Hippocampal formation (tissue), 2 donors: ENCODE measurements at regions not wholly inside any gene's neighbourhood (a gene's known extent, or its start where the extent isn't known, plus 50 kb on each side); places are given as distances from the start of the nearest gene placed in this dataset.
"Not testable (repeated sequence)": the region's sequence is repeated elsewhere in the genome, so short reads cannot be mapped to it uniquely, and the experiment has no call there.

Source experiments
- DNase-seq, 2 donors: peaks; one replicate each; lab custom pipeline; 2025; lab: John Stamatoyannopoulos, UW

- not testable (repeated sequence) for DNase-seq
Measured at GRCh38 chr17:20633268-20634059, 53.9 kb downstream of the CDRT15L2 start.

GRCh38 chr17:20640147-20640546, 60.6 kb downstream of the CDRT15L2 start:
- DNase-seq: not testable (repeated sequence)

GRCh38 chr17:20646661-20647272, 67.2 kb downstream of the CDRT15L2 start:
- DNase-seq: not testable (repeated sequence)

GRCh38 chr17:20649097-20649767, 69.7 kb downstream of the CDRT15L2 start:
- not testable (repeated sequence) for DNase-seq

GRCh38 chr17:20651022-20651421, 71.5 kb downstream of the CDRT15L2 start:
- not testable (repeated sequence) for DNase-seq

GRCh38 chr17:20651736-20652135, 72.2 kb downstream of the CDRT15L2 start:
- DNase-seq: not testable (repeated sequence)

DNA sequence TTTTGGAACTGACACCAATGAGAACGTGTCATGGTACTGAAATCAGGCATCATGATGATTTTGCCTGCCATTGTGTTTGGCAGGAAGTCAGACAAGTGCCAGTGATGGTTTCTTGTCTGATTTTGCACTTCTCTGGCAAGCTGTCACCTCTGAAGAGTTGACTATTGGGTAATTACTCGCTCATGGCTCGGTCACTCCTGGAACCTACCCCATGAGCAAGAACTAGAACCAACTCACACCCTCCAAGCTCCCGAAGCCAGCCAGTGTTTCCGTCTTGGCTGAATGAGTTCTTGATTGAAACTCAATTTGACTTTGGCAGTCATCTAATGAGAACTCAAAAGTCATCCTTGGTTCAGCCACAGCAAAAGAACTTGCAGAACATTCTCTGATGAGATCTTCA, 73.9 kb downstream of the CDRT15L2 start:
- DNase-seq: not testable (repeated sequence)

DNA sequence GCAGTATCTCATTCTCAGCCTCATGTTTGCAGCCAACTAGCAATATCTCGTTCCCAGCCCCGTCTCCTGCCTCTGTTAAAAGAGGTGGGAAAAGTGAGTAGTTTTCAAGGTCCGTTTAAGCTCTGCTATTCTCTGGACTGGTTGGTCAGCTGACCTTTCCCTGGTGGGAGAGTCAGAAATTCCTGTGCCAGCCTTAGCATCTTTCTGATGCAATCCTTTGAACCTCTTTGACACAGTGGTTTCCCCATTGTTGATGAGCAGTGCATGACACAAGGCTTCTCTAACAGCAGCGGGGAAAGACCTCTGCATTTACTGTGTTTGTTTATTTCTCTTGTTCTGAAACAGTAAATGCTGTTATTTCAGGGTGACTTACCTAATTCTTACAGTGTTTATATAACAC, 74.6 kb downstream of the CDRT15L2 start:
- DNase-seq: not testable (repeated sequence)

- not testable (repeated sequence) for DNase-seq
Measured at GRCh38 chr17:20654575-20654974, 75.1 kb downstream of the CDRT15L2 start.

DNA sequence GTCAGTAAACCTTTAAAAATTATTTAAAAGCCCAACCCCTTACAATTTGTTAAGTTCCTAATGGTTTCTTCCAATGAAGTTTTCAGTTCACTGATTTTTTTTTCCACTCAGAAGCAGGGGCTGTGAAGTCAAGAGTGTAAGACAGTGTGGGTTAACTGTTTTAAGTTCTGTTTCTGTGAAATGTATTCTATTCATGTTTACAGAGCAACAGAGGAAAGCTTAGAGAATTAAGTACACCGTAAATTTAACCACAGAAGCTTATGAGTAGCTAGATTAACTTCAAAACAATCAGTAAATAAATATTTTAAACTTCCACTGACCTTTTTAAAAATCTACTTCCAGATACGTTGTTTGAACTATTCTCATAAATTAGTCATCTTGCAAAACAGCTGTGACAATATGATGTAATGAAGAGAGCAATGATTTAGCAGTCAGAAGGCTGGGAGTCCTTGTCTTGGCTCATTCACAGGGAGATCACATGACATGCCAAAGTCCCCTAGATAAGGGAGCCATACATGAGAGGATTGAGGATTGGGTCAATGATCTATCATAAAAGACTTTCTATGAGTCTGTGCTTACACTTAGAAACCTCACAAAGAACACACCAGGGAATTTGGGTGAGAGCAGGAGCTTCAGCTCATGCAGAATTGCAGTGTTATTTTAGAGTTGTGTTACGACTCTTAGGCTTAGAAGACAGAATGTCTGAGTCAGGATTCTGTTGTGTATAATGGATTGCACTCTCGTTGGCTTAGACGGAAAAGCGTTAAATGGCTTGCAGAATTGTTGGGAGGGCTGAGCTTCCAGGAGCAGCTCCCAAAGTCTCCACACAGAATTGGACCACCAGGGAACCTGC, 85.8 kb downstream of the CDRT15L2 start:
- not testable (repeated sequence) for DNase-seq

DNA sequence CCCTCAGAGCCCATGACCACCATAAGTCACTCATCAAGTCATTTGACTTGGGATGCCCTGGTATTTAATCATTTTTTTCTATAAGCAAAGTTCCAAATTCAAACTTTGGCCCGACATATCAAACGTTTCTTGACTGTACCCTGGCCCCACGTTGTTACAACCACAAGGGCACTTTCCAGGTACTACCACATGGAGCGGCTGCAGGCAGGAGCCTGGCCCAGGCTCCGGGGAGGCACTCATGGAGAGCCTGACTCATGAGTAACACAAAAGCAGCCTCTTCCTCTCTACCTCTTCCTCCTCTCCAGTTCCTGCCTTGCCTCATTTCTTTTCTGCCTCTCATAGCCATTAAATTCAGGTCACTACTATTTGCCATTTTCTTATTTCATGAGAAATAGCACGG, 87.2 kb downstream of the CDRT15L2 start:
- DNase-seq: not testable (repeated sequence)

GRCh38 chr17:20667712-20668111, 88.2 kb downstream of the CDRT15L2 start:
- DNase-seq: not testable (repeated sequence)

DNA sequence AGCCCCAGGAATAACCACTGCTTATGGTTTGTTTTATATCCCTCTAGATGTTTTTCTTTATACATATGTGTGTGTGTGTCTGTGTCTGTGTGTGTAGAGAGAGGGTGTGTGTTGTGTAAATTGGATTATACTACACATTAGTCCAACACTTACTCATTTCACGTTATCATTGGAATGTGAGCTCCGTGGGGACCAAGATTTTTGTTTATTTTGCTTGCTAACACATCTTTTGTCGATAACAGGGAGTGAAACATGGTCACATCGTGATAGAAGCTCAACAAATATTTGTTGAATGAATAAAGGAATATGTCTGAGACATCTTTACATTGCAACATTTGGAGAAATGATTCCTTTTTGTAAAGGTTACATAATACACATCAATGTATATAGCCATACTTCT, 88.8 kb downstream of the CDRT15L2 start:
- DNase-seq: not testable (repeated sequence)

DNA sequence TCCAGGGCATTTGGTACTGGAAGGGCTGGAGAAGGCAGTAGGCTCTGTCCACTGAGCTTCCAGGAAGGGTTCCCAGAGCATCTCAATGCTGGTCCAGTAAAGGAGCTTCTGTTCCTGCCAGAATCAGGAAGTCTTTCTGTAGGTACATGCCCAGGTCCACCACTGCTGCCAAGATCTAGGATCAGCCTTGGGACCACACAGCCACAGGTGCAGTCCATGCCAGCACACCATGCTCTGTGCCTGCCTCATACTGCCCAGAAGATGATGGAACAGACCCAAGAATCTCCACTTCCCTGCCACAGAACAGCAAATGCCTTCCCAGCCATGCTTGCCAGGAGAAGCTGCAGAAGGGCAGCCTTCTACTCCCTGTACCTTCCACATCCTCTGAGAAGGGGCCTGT, 89.3 kb downstream of the CDRT15L2 start:
- DNase-seq: not testable (repeated sequence)

DNA sequence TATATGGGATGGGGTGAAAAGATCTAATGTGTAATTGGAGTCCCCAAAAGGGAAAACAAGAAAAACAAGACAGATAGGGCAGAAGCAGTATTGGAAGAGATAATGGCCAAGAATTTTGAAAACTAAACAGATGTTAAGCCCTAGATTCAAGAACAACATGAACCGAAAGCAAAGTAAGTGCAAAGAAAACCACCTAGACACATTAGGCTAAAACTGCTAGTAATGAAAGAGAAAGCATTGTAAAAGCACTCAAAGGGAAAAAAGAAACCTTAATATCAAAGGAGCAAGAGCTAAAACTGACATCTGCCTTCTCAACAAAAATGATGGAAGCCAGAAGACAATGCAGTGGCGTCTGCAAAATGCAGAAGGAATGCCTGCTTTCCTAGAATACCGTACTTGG, 91.0 kb downstream of the CDRT15L2 start:
- not testable (repeated sequence) for DNase-seq

GRCh38 chr17:20674374-20674773, 94.8 kb downstream of the CDRT15L2 start:
- DNase-seq: not testable (repeated sequence)

DNA sequence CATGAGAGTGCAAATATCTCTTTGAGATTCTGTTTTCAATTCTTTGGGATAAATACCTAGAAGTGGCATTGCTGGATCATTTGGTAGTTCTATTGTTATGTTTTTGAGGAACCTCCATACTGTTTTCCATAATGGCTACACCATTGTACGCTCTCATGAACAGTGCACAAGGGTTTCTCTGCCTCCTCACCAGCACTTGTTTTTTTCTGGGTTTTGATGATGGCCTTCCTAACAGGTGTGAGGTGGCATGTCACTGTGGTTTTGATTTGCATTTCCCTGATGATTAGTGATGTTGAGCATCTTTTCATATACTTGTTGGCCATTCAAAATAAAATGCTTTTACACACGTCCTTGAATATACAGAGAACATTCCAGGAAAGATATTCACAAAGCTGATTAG, 96.2 kb downstream of the CDRT15L2 start:
- not testable (repeated sequence) for DNase-seq

DNA sequence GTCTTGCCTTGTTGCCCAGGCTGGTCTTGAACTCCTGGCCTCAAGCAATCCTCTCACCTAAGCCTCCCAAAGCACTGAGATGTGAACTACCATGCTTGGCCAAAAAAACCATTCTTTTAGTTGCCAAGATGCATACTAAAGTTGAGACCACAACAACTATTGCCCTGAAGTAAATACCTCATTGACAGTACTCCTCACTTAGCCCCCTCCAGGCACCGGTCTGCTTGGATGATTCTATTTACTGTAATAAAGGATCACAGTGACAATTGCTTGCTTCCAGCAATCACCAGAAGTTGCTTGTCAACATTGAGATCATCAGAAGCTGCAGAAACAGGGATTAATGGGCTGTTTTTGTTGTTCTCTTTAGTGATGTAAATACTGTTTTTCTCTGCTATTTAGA, 97.1 kb downstream of the CDRT15L2 start:
- DNase-seq: not testable (repeated sequence)

GRCh38 chr17:20677469-20677868, 97.9 kb downstream of the CDRT15L2 start:
- DNase-seq: not testable (repeated sequence)

DNA sequence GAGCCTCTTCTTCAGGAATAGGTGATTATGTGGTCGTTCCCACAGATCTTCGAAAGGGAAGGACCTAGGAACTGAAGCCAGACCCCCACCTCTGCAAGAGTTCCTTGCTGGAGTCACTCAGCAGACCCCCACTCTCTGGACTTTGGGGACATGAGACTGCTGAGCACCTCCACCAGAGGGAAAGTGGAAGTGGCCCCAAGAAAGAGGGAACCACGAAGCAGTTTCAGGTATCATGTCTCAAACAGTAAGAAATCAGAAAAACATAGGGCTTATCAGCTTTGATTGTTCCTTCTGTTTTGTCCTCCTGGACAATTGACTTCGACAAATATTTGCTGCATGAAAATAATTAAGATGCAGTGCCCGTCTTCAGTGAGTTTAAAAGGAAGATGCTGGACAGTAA, 98.9 kb downstream of the CDRT15L2 start:
- DNase-seq: not testable (repeated sequence)
